Lower leg skin (tissue), 4 donors: ENCODE measurements at regions not wholly inside any gene's neighbourhood (a gene's known extent, or its start where the extent isn't known, plus 50 kb on each side); places are given as distances from the start of the nearest gene placed in this dataset.

Source experiments
- DNase-seq, 2 donors: peaks; one replicate each; pipeline ENCODE4 v3.0.0-alpha.2; 2019; ENCODE audit warnings: low spot score in 2 of 2
- H3K4me3 ChIP-seq: fragments of 200-600 bp; sonication (generic); 2 replicates; pipeline ENCODE4 v1.5.1; 2017; ENCODE audit warnings: mild to moderate bottlenecking, low read depth; ENCODE audit not compliant: poor library complexity, severe bottlenecking
- POLR2A ChIP-seq, 2 donors: fragments of 450-650 bp; IDR thresholded peaks; one replicate each; pipeline ENCODE4 v1.6.1; 2016 to 2017; ENCODE audit warnings: antibody characterized with exemption in 2 of 2, mild to moderate bottlenecking in 1 of 2, moderate library complexity in 1 of 2
- WGBS, 2 donors: methylation state at CpG; one replicate each; pipeline ENCODE4 v1.1.5; 2018; 5-methylcytosine and 5-hydroxymethylcytosine counted together
- intact Hi-C: fragments of 100-400 bp; cut with DNase I; formaldehyde crosslinking; loops from one replicate; pipeline ENCODE4 v1.15.0; 2023; ENCODE audit warnings: low total_unique reads
- TF ChIP-seq, protein P1 (sequence below), 3 donors: fragments of 450-650 bp; IDR thresholded peaks; one replicate each; pipeline ENCODE4 v1.5.1; 2016; ENCODE audit warnings: antibody characterized with exemption in 3 of 3, mild to moderate bottlenecking in 3 of 3, moderate library complexity in 2 of 3

GRCh38 chr13:84029396-84029795 lies 147.1 kb upstream of the SLITRK1 start:
- DNase-seq = no peak
- WGBS, 2 donors = 77 to 83% methylated on average over 4 of the region's 4 CpGs
- TF ChIP-seq POLR2A (IDR thresholded peaks at IDR 0.05) = no peak
- TF ChIP-seq, protein P1, sequence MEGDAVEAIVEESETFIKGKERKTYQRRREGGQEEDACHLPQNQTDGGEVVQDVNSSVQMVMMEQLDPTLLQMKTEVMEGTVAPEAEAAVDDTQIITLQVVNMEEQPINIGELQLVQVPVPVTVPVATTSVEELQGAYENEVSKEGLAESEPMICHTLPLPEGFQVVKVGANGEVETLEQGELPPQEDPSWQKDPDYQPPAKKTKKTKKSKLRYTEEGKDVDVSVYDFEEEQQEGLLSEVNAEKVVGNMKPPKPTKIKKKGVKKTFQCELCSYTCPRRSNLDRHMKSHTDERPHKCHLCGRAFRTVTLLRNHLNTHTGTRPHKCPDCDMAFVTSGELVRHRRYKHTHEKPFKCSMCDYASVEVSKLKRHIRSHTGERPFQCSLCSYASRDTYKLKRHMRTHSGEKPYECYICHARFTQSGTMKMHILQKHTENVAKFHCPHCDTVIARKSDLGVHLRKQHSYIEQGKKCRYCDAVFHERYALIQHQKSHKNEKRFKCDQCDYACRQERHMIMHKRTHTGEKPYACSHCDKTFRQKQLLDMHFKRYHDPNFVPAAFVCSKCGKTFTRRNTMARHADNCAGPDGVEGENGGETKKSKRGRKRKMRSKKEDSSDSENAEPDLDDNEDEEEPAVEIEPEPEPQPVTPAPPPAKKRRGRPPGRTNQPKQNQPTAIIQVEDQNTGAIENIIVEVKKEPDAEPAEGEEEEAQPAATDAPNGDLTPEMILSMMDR (IDR thresholded peaks at IDR 0.05) = no peak
- intact Hi-C loops = no loop called here
- H3K4me3 ChIP-seq = no peak overlapping the region

GRCh38 chr13:84025824-84026223 lies 143.6 kb upstream of the SLITRK1 start:
- no peak overlapping the region for H3K4me3 ChIP-seq
- TF ChIP-seq, protein P1 (IDR thresholded peaks at IDR 0.05) = no peak
- no peak for TF ChIP-seq POLR2A (IDR thresholded peaks at IDR 0.05)
- intact Hi-C loops = no loop called here
- DNase-seq = no peak
- WGBS, 2 donors = 77 to 78% methylated on average over 1 of the region's 1 CpG

GRCh38 chr13:83996415-83996814 lies 114.1 kb upstream of the SLITRK1 start:
- TF ChIP-seq, protein P1 (IDR thresholded peaks at IDR 0.05) = no peak
- TF ChIP-seq POLR2A (IDR thresholded peaks at IDR 0.05) = no peak
- no peak for DNase-seq
- WGBS, 2 donors = 86 to 88% methylated on average over 9 of the region's 9 CpGs
- H3K4me3 ChIP-seq = no peak overlapping the region
- intact Hi-C loops = no loop called here

DNA sequence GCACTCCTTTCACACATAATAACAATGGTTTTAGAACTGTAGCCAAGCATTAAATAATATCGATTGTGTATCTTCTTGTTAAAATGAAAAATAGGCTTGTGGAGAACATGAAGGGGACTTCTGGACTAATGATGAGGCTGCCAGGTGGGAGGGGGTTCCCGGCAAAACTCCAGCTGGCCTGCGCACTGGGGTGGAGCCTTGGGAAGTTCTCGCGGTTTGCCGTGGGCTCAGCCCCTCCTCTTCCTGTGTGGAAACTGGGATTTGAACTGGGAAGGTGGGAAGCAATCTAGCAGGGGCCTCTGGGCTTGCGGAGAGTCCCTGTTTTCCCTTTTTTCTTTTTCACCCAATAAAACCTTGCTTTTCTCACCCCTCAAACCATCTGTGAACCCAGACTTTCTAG lies 113.7 kb upstream of the SLITRK1 start:
- WGBS, 2 donors = 95 to 96% methylated on average over 7 of the region's 7 CpGs
- no peak for TF ChIP-seq POLR2A (IDR thresholded peaks at IDR 0.05)
- TF ChIP-seq, protein P1 (IDR thresholded peaks at IDR 0.05) = no peak
- DNase-seq = no peak
- no peak overlapping the region for H3K4me3 ChIP-seq
- intact Hi-C loops = no loop called here

DNA sequence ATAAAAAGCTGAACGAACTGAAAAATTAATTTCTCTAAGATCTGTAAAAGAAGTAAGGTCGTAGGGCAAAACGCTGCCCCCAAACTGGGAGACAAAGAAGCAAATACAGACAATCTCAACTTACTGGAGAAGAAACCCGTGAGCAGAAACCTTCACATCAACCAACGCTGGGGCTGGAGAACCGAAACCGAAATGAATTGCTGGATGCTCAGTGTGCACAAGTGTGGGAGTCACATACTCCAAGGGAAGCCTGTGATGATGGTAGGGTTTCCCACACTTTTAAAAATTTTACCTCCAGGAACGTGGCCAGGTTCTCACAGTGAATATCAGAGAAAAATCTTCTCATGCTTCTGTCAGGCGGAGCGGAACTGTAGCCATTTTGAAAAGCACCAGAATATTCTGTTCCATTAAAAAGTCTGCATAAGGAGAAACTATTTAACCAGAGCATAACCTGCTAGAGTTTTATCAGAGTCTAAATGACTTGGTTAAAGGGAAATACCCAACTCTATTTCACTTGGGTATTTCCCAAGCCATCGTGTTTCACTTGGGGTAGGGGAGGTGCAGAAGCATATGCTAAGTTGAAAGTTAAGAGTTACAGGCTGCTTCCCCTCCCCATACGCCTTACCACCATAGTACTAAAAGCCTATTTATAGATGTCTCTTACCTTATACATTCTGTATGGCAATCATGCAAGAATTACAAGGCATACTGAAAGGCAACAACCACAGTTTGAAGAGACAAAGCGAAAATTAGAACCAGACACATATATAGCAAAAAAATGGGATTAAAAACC lies 110.5 kb upstream of the SLITRK1 start:
- intact Hi-C loops = loop anchor here (2.0 kb wide), 1 partner anchor 38 kb away; no protein-coding TSS in a partner anchor
- 85 to 88% methylated on average over 13 of the region's 13 CpGs for WGBS, 2 donors
- TF ChIP-seq, protein P1 (IDR thresholded peaks at IDR 0.05) = no peak
- TF ChIP-seq POLR2A (IDR thresholded peaks at IDR 0.05) = no peak
- no peak for DNase-seq
- no peak overlapping the region for H3K4me3 ChIP-seq

GRCh38 chr13:83987394-83987793 lies 105.1 kb upstream of the SLITRK1 start:
- WGBS, 2 donors = 84 to 85% methylated on average over 1 of the region's 1 CpG
- H3K4me3 ChIP-seq = no peak overlapping the region
- DNase-seq = no peak
- intact Hi-C loops = no loop called here
- no peak for TF ChIP-seq POLR2A (IDR thresholded peaks at IDR 0.05)
- TF ChIP-seq, protein P1 (IDR thresholded peaks at IDR 0.05) = no peak
